ENCODE measurements at regions not wholly inside any gene's neighbourhood (a gene's known extent, or its start where the extent isn't known, plus 50 kb on each side); places are given as distances from the start of the nearest gene placed in this dataset.

GRCh38 chr17:14803826-14804225 lies 461.3 kb downstream of the PMP22 start:
- DNase-seq, result peak; percentile 59

GRCh38 chr17:14797801-14798200 lies 467.3 kb downstream of the PMP22 start:
- DNase-seq, result no peak

GRCh38 chr17:14797021-14797420 lies 468.1 kb downstream of the PMP22 start:
- no peak for DNase-seq

GRCh38 chr17:14794961-14795360 lies 470.2 kb downstream of the PMP22 start:
- DNase-seq, result no peak

GRCh38 chr17:14793237-14793636 lies 471.9 kb downstream of the PMP22 start:
- peak; percentile 85 for DNase-seq

- DNase-seq, result peak; percentile 29
Measured at GRCh38 chr17:14792746-14793145, 472.4 kb downstream of the PMP22 start.

- peak; percentile 28 for DNase-seq
Measured at GRCh38 chr17:14791221-14791620, 473.9 kb downstream of the PMP22 start.

GRCh38 chr17:14790521-14790920 lies 474.6 kb downstream of the PMP22 start:
- peak; percentile 86 for DNase-seq

GRCh38 chr17:14784997-14785696 lies 480.0 kb downstream of the PMP22 start:
- DNase-seq, result no peak

- no peak for DNase-seq
Measured at GRCh38 chr17:14781123-14781522, 480.2 kb downstream of the HS3ST3B1 start.

GRCh38 chr17:14780097-14780651 lies 479.3 kb downstream of the HS3ST3B1 start:
- DNase-seq, result no peak

GRCh38 chr17:14779241-14779640 lies 478.4 kb downstream of the HS3ST3B1 start:
- no peak for DNase-seq

GRCh38 chr17:14777291-14777690 lies 476.4 kb downstream of the HS3ST3B1 start:
- no peak for DNase-seq

GRCh38 chr17:14776791-14777190 lies 475.9 kb downstream of the HS3ST3B1 start:
- peak; percentile 17 for DNase-seq

- DNase-seq, result peak; percentile 54
Measured at GRCh38 chr17:14775731-14776492, 475.0 kb downstream of the HS3ST3B1 start.

- no peak for DNase-seq
Measured at GRCh38 chr17:14774774-14775173, 473.9 kb downstream of the HS3ST3B1 start.

GRCh38 chr17:14772776-14773175 lies 471.9 kb downstream of the HS3ST3B1 start:
- DNase-seq, result no peak

GRCh38 chr17:14771543-14771942 lies 470.7 kb downstream of the HS3ST3B1 start:
- no peak for DNase-seq

GRCh38 chr17:14768923-14769322 lies 468.0 kb downstream of the HS3ST3B1 start:
- DNase-seq, result no peak

GRCh38 chr17:14762736-14763479 lies 462.0 kb downstream of the HS3ST3B1 start:
- no peak for DNase-seq

- peak; percentile 57 for DNase-seq
Measured at GRCh38 chr17:14760719-14761411, 460.0 kb downstream of the HS3ST3B1 start.

GRCh38 chr17:14760212-14760611 lies 459.3 kb downstream of the HS3ST3B1 start:
- no peak for DNase-seq

- no peak for DNase-seq
Measured at GRCh38 chr17:14759325-14759724, 458.4 kb downstream of the HS3ST3B1 start.
